Glutamatergic neuron (in vitro differentiated cells): ENCODE measurements at regions not wholly inside any gene's neighbourhood (a gene's known extent, or its start where the extent isn't known, plus 50 kb on each side); places are given as distances from the start of the nearest gene placed in this dataset.
"Not testable (repeated sequence)": the region's sequence is repeated elsewhere in the genome, so short reads cannot be mapped to it uniquely, and the experiment has no call there.

Experiments
- DNase-seq: peaks from one replicate; pipeline ENCODE4 v3.0.0; 2022
- H3K27ac Mint-ChIP-seq: one replicate; pipeline ENCODE4 v1.8.0; 2020; ENCODE audit warnings: mild to moderate bottlenecking, mixed read lengths, inconsistent platforms; ENCODE audit not compliant: unreplicated experiment
- H3K27me3 Mint-ChIP-seq: one replicate; pipeline ENCODE4 v1.8.0; 2020; ENCODE audit warnings: mild to moderate bottlenecking, moderate library complexity, mixed read lengths, inconsistent platforms; ENCODE audit not compliant: unreplicated experiment
- H3K36me3 Mint-ChIP-seq: one replicate; pipeline ENCODE4 v1.8.0; 2020; ENCODE audit warnings: mild to moderate bottlenecking, mixed read lengths, inconsistent platforms; ENCODE audit not compliant: unreplicated experiment
- H3K4me1 Mint-ChIP-seq: one replicate; pipeline ENCODE4 v1.8.0; 2020; ENCODE audit warnings: mild to moderate bottlenecking, low read depth, mixed read lengths, inconsistent platforms; ENCODE audit not compliant: unreplicated experiment
- H3K4me3 Mint-ChIP-seq: one replicate; pipeline ENCODE4 v1.8.0; 2020; ENCODE audit warnings: mild to moderate bottlenecking, mixed read lengths, inconsistent platforms; ENCODE audit not compliant: unreplicated experiment
- H3K9me3 Mint-ChIP-seq: one replicate; pipeline ENCODE4 v1.8.0; 2020; ENCODE audit warnings: mild to moderate bottlenecking, moderate library complexity, mixed read lengths, inconsistent platforms; ENCODE audit not compliant: unreplicated experiment
- CTCF ChIP-seq: fragments of 200-600 bp; sonication (generic); IDR thresholded peaks from one replicate; pipeline ENCODE4 v1.5.0; 2021; ENCODE audit not compliant: partially characterized antibody, unreplicated experiment

- H3K27me3 Mint-ChIP-seq: peaks cover 11% of the 10 kb centered on the region
Observed at GRCh38 chr16:21524068-21524751, 75.2 kb upstream of the METTL9 start.

GRCh38 chr16:21524752-21525028, 74.7 kb upstream of the METTL9 start:
- not testable (repeated sequence) for H3K9me3 Mint-ChIP-seq, DNase-seq, H3K4me3 Mint-ChIP-seq, H3K36me3 Mint-ChIP-seq, H3K27ac Mint-ChIP-seq, H3K27me3 Mint-ChIP-seq
- peaks cover 19% of the 10 kb centered on the region for H3K4me1 Mint-ChIP-seq

More at GRCh38 chr16:21524068-21524751, 75.2 kb upstream of the METTL9 start:
- H3K9me3 Mint-ChIP-seq: peaks cover 6% of the 10 kb centered on the region
- peaks cover 19% of the 10 kb centered on the region for H3K4me1 Mint-ChIP-seq
- no peak overlapping the region for H3K27ac Mint-ChIP-seq
- H3K4me3 Mint-ChIP-seq: no peak overlapping the region
- no peak for TF ChIP-seq CTCF
- DNase-seq: no peak
- H3K36me3 Mint-ChIP-seq: no peaks in the 10 kb centered on the region

- H3K4me1 Mint-ChIP-seq: peaks cover 19% of the 10 kb centered on the region
- DNase-seq: not testable (repeated sequence)
Observed at GRCh38 chr16:21525029-21525895, 74.1 kb upstream of the METTL9 start.

GRCh38 chr16:21525956-21526922, 73.1 kb upstream of the METTL9 start:
- H3K27me3 Mint-ChIP-seq, H3K27ac Mint-ChIP-seq: not testable (repeated sequence)
- peak; percentile 19 for TF ChIP-seq CTCF

More at GRCh38 chr16:21525029-21525895, 74.1 kb upstream of the METTL9 start:
- H3K4me3 Mint-ChIP-seq, H3K27ac Mint-ChIP-seq, H3K9me3 Mint-ChIP-seq, H3K27me3 Mint-ChIP-seq, H3K36me3 Mint-ChIP-seq: not testable (repeated sequence)

GRCh38 chr16:21526923-21527807, 72.2 kb upstream of the METTL9 start:
- no peak for DNase-seq
- Mint-ChIP-seq H3K27ac (no peak overlapping the region), H3K4me1 (peaks cover 13% of the 10 kb centered on the region), H3K27me3 (peaks cover 6% of the 10 kb centered on the region), H3K36me3 (no peaks in the 10 kb centered on the region), H3K4me3 (peak overlapping the region; percentile 36), H3K9me3 (peaks cover 6% of the 10 kb centered on the region)
- no peak for TF ChIP-seq CTCF

More at GRCh38 chr16:21525956-21526922, 73.1 kb upstream of the METTL9 start:
- Mint-ChIP-seq H3K4me3 (peak overlapping the region; percentile 7), H3K4me1 (peaks cover 19% of the 10 kb centered on the region)
- H3K9me3 Mint-ChIP-seq, DNase-seq, H3K36me3 Mint-ChIP-seq: not testable (repeated sequence)

GRCh38 chr16:21529060-21529658, 70.2 kb upstream of the METTL9 start:
- not testable (repeated sequence) for H3K27ac Mint-ChIP-seq, H3K4me3 Mint-ChIP-seq, H3K36me3 Mint-ChIP-seq, H3K27me3 Mint-ChIP-seq, H3K9me3 Mint-ChIP-seq, H3K4me1 Mint-ChIP-seq, DNase-seq

- H3K4me3 Mint-ChIP-seq, H3K27me3 Mint-ChIP-seq, H3K9me3 Mint-ChIP-seq, DNase-seq, H3K4me1 Mint-ChIP-seq, H3K27ac Mint-ChIP-seq, H3K36me3 Mint-ChIP-seq: not testable (repeated sequence)
Observed at GRCh38 chr16:21530729-21531383, 68.5 kb upstream of the METTL9 start.
